H1 (cell line): ENCODE measurements at regions not wholly inside any gene's neighbourhood (a gene's known extent, or its start where the extent isn't known, plus 50 kb on each side); places are given as distances from the start of the nearest gene placed in this dataset.

ENCODE experiments used
- CEBPB ChIP-seq: IDR thresholded peaks from 2 replicates; pipeline ENCODE4 v1.6.1; 2012; ENCODE audit warnings: low read depth, low read length
- CTCF ChIP-seq, 3 experiments: IDR thresholded peaks; 1 replicate in 2 of 3; 2 replicates in 1 of 3; pipeline versions ENCODE4 v1.5.1 to v1.6.1; 2011; ENCODE audit warnings: low read length in 3 of 3, mild to moderate bottlenecking in 3 of 3, inconsistent platforms in 2 of 3, low read depth in 1 of 3, moderate library complexity in 1 of 3; ENCODE audit not compliant: insufficient read depth in 1 of 3; ENCODE audit errors: control extremely low read depth in 1 of 3
- EZH2 ChIP-seq: fragments of 200-600 bp; sonication (generic); IDR thresholded peaks from 2 replicates; pipeline ENCODE4 v1.7.1; 2012; ENCODE audit warnings: low read depth, mild to moderate bottlenecking, moderate library complexity, low read length, inconsistent platforms; ENCODE audit not compliant: severe bottlenecking
- GABPA ChIP-seq: IDR thresholded peaks from 2 replicates; pipeline ENCODE4 v1.6.1; 2011; ENCODE audit warnings: mild to moderate bottlenecking, low read length, moderate library complexity, borderline replicate concordance; ENCODE audit not compliant: insufficient read depth
- JUND ChIP-seq: IDR thresholded peaks from 2 replicates; pipeline ENCODE4 v1.6.1; 2011; ENCODE audit warnings: mild to moderate bottlenecking, improper control_type of control experiment, low read length
- KDM1A ChIP-seq: fragments of 200-600, 300-600 bp; sonication (generic); IDR thresholded peaks from 2 replicates; pipeline ENCODE4 v1.7.1; 2016; ENCODE audit warnings: mild to moderate bottlenecking, low read length, borderline replicate concordance
- PHF8 ChIP-seq: fragments of 200-600 bp; sonication (generic); conservative IDR thresholded peaks from 2 replicates; pipeline ENCODE4 v1.7.1; 2012; ENCODE audit warnings: low read depth, mild to moderate bottlenecking, inconsistent platforms, low read length, moderate library complexity
- POLR2A ChIP-seq, 2 experiments: IDR thresholded peaks; 1 replicate in 1 of 2; 2 replicates in 1 of 2; pipeline ENCODE4 v1.6.1; 2011; ENCODE audit warnings: low read depth in 2 of 2, low read length in 2 of 2, mild to moderate bottlenecking in 2 of 2; ENCODE audit errors: control extremely low read depth in 1 of 2
- POU5F1 ChIP-seq: IDR thresholded peaks from 2 replicates; pipeline ENCODE4 v1.6.1; 2011; ENCODE audit warnings: low read depth, mild to moderate bottlenecking, low read length, moderate library complexity
- RAD21 ChIP-seq, 2 experiments: IDR thresholded peaks in 1 of 2; conservative IDR thresholded peaks in 1 of 2; 2 replicates each; pipeline ENCODE4 v1.6.1; 2011; ENCODE audit warnings: low read depth in 2 of 2, low read length in 2 of 2, improper control_type of control experiment in 1 of 2, inconsistent platforms in 1 of 2, mild to moderate bottlenecking in 1 of 2, moderate library complexity in 1 of 2
- ZNF274 ChIP-seq: IDR thresholded peaks from 2 replicates; pipeline ENCODE4 v1.7.0; 2012; ENCODE audit warnings: low read length, borderline replicate concordance; ENCODE audit errors: extremely low read depth

- TF ChIP-seq POLR2A (IDR thresholded peaks at IDR 0.05; ENCODE audit: control extremely low read depth in 1 of 2, low read depth in 2 of 2, low read length in 2 of 2): no peak
- TF ChIP-seq KDM1A: no peak
- no peak for TF ChIP-seq RAD21 (IDR thresholded peaks at IDR 0.05 in 1 of 2, conservative IDR thresholded peaks at IDR 0.05 in 1 of 2; ENCODE audit: low read depth in 2 of 2, low read length in 2 of 2)
- TF ChIP-seq POU5F1: no peak
- TF ChIP-seq CTCF (IDR thresholded peaks at IDR 0.05; ENCODE audit: control extremely low read depth in 1 of 3, insufficient read depth in 1 of 3, low read depth in 1 of 3, low read length in 3 of 3): no peak
- no peak for TF ChIP-seq EZH2
- no peak for TF ChIP-seq ZNF274
- TF ChIP-seq GABPA: no peak
- no peak for TF ChIP-seq CEBPB
- no peak for TF ChIP-seq PHF8
- no peak for TF ChIP-seq JUND
These were observed 100.0 kb upstream of the CITED2 start for GRCh38 chr6:139474145-139475108.
